Omental fat pad (tissue), 3 donors: ENCODE measurements at regions not wholly inside any gene's neighbourhood (a gene's known extent, or its start where the extent isn't known, plus 50 kb on each side); places are given as distances from the start of the nearest gene placed in this dataset.

ENCODE experiments used
- ATAC-seq: fragments of 150-250 bp; one replicate; pipeline ENCODE4 v1.9.1; 2016; ENCODE audit warnings: mild to moderate bottlenecking, moderate library complexity; ENCODE audit not compliant: low FRiP score
- DNase-seq: peaks from one replicate; pipeline ENCODE4 v3.0.0-alpha.2; 2019; ENCODE audit warnings: low spot score
- TF ChIP-seq, protein P1 (sequence below), 3 donors: fragments of 450-650 bp; IDR thresholded peaks; one replicate each; pipeline ENCODE4 v1.5.1; 2016 to 2017; ENCODE audit warnings: antibody characterized with exemption in 3 of 3, mild to moderate bottlenecking in 3 of 3, moderate library complexity in 2 of 3

- TF ChIP-seq, protein P1, sequence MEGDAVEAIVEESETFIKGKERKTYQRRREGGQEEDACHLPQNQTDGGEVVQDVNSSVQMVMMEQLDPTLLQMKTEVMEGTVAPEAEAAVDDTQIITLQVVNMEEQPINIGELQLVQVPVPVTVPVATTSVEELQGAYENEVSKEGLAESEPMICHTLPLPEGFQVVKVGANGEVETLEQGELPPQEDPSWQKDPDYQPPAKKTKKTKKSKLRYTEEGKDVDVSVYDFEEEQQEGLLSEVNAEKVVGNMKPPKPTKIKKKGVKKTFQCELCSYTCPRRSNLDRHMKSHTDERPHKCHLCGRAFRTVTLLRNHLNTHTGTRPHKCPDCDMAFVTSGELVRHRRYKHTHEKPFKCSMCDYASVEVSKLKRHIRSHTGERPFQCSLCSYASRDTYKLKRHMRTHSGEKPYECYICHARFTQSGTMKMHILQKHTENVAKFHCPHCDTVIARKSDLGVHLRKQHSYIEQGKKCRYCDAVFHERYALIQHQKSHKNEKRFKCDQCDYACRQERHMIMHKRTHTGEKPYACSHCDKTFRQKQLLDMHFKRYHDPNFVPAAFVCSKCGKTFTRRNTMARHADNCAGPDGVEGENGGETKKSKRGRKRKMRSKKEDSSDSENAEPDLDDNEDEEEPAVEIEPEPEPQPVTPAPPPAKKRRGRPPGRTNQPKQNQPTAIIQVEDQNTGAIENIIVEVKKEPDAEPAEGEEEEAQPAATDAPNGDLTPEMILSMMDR (IDR thresholded peaks at IDR 0.05) = no peak
- ATAC-seq = no peak
Observed at GRCh38 chr5:107063511-107063910, 607.2 kb downstream of the EFNA5 start.

DNA sequence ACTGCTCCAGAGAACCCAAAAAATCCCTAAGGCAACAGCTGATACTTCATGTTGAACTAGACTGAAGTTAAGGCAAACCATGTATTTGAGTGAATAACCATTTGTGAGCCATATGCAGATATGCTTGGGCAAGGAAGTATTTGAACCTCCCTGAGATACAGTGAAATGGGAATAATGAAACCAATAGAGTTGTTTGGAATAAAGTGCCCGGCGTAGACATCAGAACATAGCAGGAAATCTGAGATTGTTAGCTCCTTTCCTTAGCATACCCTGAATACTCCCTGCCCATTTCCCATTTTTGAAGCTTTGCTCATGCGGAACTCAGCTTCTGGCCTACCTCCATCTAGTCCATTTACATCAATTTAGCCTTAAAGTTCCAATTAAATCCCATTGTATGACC, 611.9 kb downstream of the EFNA5 start:
- no peak for DNase-seq
- ATAC-seq = no peak
- TF ChIP-seq, protein P1 (IDR thresholded peaks at IDR 0.05) = no peak

More at GRCh38 chr5:107063511-107063910, 607.2 kb downstream of the EFNA5 start:
- no peak for DNase-seq

DNA sequence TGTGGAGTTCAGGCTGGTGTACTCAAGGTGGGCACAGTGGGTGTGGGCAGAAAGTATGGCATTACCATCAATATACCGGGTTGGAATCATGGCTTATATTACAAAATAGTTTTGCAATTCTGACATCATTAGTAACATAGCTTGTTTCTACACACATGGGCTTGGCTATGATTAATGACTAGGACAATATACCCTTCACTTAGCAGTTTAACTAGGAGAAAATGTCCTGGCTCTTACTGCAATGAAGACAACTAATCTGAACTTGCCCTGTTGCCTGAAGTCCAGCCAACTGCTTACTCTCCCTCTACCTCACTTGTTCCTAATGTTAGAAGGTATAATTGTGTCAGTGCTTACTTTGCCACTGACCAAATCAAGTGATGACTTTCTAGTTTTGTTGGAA, 612.5 kb downstream of the EFNA5 start:
- no peak for ATAC-seq
- no peak for DNase-seq
- TF ChIP-seq, protein P1 (IDR thresholded peaks at IDR 0.05) = no peak

- TF ChIP-seq, protein P1 (IDR thresholded peaks at IDR 0.05) = no peak
- DNase-seq (no peak), ATAC-seq (no peak)
Observed at GRCh38 chr5:107056278-107056677, 614.5 kb downstream of the EFNA5 start.

DNA sequence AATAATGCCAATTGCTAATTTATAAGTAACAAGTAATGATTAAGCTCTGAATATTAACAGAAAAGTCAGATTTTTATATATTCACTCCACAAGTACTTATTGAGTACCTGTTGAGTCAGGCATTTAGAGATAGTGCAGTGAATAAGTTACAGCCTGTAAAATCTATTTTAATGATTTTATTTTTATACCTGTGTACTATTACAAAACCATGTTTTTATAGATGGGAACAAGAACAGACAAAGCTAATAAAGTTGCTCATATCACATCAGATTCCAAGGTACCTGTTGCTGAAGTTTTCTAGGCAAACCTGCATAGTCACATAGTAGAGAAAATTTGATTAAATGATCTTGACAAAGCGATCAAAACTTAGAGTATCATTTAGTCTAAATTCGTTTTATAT, 623.7 kb downstream of the EFNA5 start:
- no peak for ATAC-seq
- TF ChIP-seq, protein P1 (IDR thresholded peaks at IDR 0.05) = no peak

DNA sequence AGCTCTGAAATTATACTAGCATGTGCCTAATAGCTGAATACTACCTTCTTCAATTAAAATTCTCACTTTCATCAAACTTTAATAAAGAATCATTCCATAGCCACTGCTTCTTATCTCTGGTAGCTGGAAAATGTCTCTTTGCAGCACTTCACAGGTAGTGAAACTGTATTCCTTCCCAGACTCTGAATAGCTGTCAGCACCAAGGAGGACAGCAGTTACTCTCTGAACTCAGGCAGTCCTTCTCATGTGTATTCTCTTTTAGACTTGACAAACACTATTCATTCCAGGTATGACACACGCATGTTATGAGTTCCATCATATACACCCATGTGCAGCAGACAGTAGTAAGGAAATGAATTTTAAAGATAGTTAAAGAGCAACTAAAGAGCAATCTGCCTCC, 627.1 kb downstream of the EFNA5 start:
- TF ChIP-seq, protein P1 (IDR thresholded peaks at IDR 0.05) = no peak
- DNase-seq (no peak), ATAC-seq (no peak)

More for the DNA sequence above, 623.7 kb downstream of the EFNA5 start:
- DNase-seq = no peak

DNA sequence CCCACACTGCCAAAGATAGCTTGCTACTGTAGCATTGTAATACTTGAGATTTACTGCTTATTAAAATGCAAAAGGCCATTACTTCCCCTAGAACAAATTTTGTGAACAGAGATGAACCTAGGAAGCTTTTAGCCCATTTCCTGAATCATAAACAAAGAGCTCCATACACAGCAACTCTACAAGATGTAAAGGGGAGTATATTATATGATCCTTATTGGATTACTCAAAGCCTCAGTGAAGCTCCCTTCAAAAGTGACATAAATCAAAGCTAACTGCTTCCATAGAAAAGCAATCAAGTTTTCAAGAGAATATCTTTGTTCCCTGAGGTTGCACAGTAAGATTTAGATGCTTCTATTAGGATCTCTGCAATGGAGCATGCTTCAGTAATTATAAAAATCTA, 629.8 kb downstream of the EFNA5 start:
- TF ChIP-seq, protein P1 (IDR thresholded peaks at IDR 0.05) = no peak
- DNase-seq (no peak), ATAC-seq (no peak)
